ENCODE measurements at regions not wholly inside any gene's neighbourhood (a gene's known extent, or its start where the extent isn't known, plus 50 kb on each side); places are given as distances from the start of the nearest gene placed in this dataset.

GRCh38 chr3:178127221-178127620 is 409.0 kb upstream of the KCNMB2 start:
- no peak for TF ChIP-seq CTCF (IDR thresholded peaks at IDR 0.05; ENCODE audit: low read depth, low read length, poor library complexity, severe bottlenecking)
- TF ChIP-seq EZH2phosphoT487 (IDR thresholded peaks at IDR 0.05; ENCODE audit: borderline replicate concordance, low read length) = no peak
- Histone ChIP-seq H3K9me3 (ENCODE audit: control insufficient read depth, insufficient read depth, low read length) (no peaks in the 10 kb centered on the region), H3K4me2 (ENCODE audit: low read length) (no peak overlapping the region)

GRCh38 chr3:178129109-178129508 is 407.1 kb upstream of the KCNMB2 start:
- no peaks in the 10 kb centered on the region for H3K36me3 ChIP-seq (ENCODE audit: control insufficient read depth, low read length)
- H3K4me2 ChIP-seq (ENCODE audit: low read length) = no peak overlapping the region
- TF ChIP-seq CTCF (IDR thresholded peaks at IDR 0.05; ENCODE audit: low read depth, low read length, poor library complexity, severe bottlenecking) (no peak), EZH2phosphoT487 (IDR thresholded peaks at IDR 0.05; ENCODE audit: borderline replicate concordance, low read length) (no peak)
- H3K4me1 ChIP-seq (ENCODE audit: control insufficient read depth, low read length) = no peaks in the 10 kb centered on the region
- H3K9me3 ChIP-seq (ENCODE audit: control insufficient read depth, insufficient read depth, low read length) = no peaks in the 10 kb centered on the region
- no peak overlapping the region for H3K4me3 ChIP-seq (ENCODE audit: low read length)
- H3F3A ChIP-seq (ENCODE audit: control insufficient read depth, insufficient read depth) = no peaks in the 10 kb centered on the region
- no peaks in the 10 kb centered on the region for H3K27me3 ChIP-seq (ENCODE audit: control insufficient read depth, low read length)
- H3K9me2 ChIP-seq (replicated peaks; ENCODE audit: control insufficient read depth, low read length) = no peaks in the 10 kb centered on the region
- H3K79me2 ChIP-seq (ENCODE audit: control insufficient read depth, low read length) = no peaks in the 10 kb centered on the region
- H3K27ac ChIP-seq (ENCODE audit: low read depth, low read length) = no peak overlapping the region
- no peaks in the 10 kb centered on the region for H4K20me1 ChIP-seq (ENCODE audit: control insufficient read depth, insufficient read depth, low read depth, low read length)

More at GRCh38 chr3:178127221-178127620, 409.0 kb upstream of the KCNMB2 start:
- no peaks in the 10 kb centered on the region for H3F3A ChIP-seq (ENCODE audit: control insufficient read depth, insufficient read depth)
- no peaks in the 10 kb centered on the region for H3K36me3 ChIP-seq (ENCODE audit: control insufficient read depth, low read length)
- H3K9me2 ChIP-seq (replicated peaks; ENCODE audit: control insufficient read depth, low read length) = no peaks in the 10 kb centered on the region
- H3K27ac ChIP-seq (ENCODE audit: low read depth, low read length) = no peak overlapping the region
- no peaks in the 10 kb centered on the region for H3K79me2 ChIP-seq (ENCODE audit: control insufficient read depth, low read length)
- H4K20me1 ChIP-seq (ENCODE audit: control insufficient read depth, insufficient read depth, low read depth, low read length) = no peaks in the 10 kb centered on the region
- H3K4me3 ChIP-seq (ENCODE audit: low read length) = no peak overlapping the region
- no peaks in the 10 kb centered on the region for H3K27me3 ChIP-seq (ENCODE audit: control insufficient read depth, low read length)
- no peaks in the 10 kb centered on the region for H3K4me1 ChIP-seq (ENCODE audit: control insufficient read depth, low read length)

- Histone ChIP-seq H3K4me3 (ENCODE audit: low read length) (no peak overlapping the region), H3K9me2 (replicated peaks; ENCODE audit: control insufficient read depth, low read length) (no peaks in the 10 kb centered on the region), H4K20me1 (ENCODE audit: control insufficient read depth, insufficient read depth, low read depth, low read length) (no peaks in the 10 kb centered on the region), H3K36me3 (ENCODE audit: control insufficient read depth, low read length) (no peaks in the 10 kb centered on the region), H3K79me2 (ENCODE audit: control insufficient read depth, low read length) (no peaks in the 10 kb centered on the region), H3F3A (ENCODE audit: control insufficient read depth, insufficient read depth) (no peaks in the 10 kb centered on the region), H3K9me3 (ENCODE audit: control insufficient read depth, insufficient read depth, low read length) (no peaks in the 10 kb centered on the region), H3K27me3 (ENCODE audit: control insufficient read depth, low read length) (no peaks in the 10 kb centered on the region), H3K27ac (ENCODE audit: low read depth, low read length) (no peak overlapping the region), H3K4me1 (ENCODE audit: control insufficient read depth, low read length) (no peaks in the 10 kb centered on the region), H3K4me2 (ENCODE audit: low read length) (no peak overlapping the region)
- no peak for TF ChIP-seq EZH2phosphoT487 (IDR thresholded peaks at IDR 0.05; ENCODE audit: borderline replicate concordance, low read length)
- TF ChIP-seq CTCF (IDR thresholded peaks at IDR 0.05; ENCODE audit: low read depth, low read length, poor library complexity, severe bottlenecking) = no peak
Measured at GRCh38 chr3:178131801-178132200, 404.4 kb upstream of the KCNMB2 start.

- H3K4me1 ChIP-seq (ENCODE audit: control insufficient read depth, low read length) = no peaks in the 10 kb centered on the region
- TF ChIP-seq EZH2phosphoT487 (IDR thresholded peaks at IDR 0.05; ENCODE audit: borderline replicate concordance, low read length) = no peak
- no peak for TF ChIP-seq CTCF (IDR thresholded peaks at IDR 0.05; ENCODE audit: low read depth, low read length, poor library complexity, severe bottlenecking)
- H3K4me3 ChIP-seq (ENCODE audit: low read length) = no peak overlapping the region
- H3K27me3 ChIP-seq (ENCODE audit: control insufficient read depth, low read length) = no peaks in the 10 kb centered on the region
- no peaks in the 10 kb centered on the region for H3F3A ChIP-seq (ENCODE audit: control insufficient read depth, insufficient read depth)
- H3K27ac ChIP-seq (ENCODE audit: low read depth, low read length) = no peak overlapping the region
- no peaks in the 10 kb centered on the region for H3K9me2 ChIP-seq (replicated peaks; ENCODE audit: control insufficient read depth, low read length)
- no peaks in the 10 kb centered on the region for H3K36me3 ChIP-seq (ENCODE audit: control insufficient read depth, low read length)
- H3K4me2 ChIP-seq (ENCODE audit: low read length) = no peak overlapping the region
- H3K9me3 ChIP-seq (ENCODE audit: control insufficient read depth, insufficient read depth, low read length) = peaks cover 5% of the 10 kb centered on the region; the same call in 1 of the 2 replicates
- H3K79me2 ChIP-seq (ENCODE audit: control insufficient read depth, low read length) = no peaks in the 10 kb centered on the region
- H4K20me1 ChIP-seq (ENCODE audit: control insufficient read depth, insufficient read depth, low read depth, low read length) = no peaks in the 10 kb centered on the region
Measured at GRCh38 chr3:178137206-178137605, 399.0 kb upstream of the KCNMB2 start.
